Astrocyte (in vitro differentiated cells and primary cell): ENCODE measurements at regions not wholly inside any gene's neighbourhood (a gene's known extent, or its start where the extent isn't known, plus 50 kb on each side); places are given as distances from the start of the nearest gene placed in this dataset.

Experiments used
- EZH2 ChIP-seq: IDR thresholded peaks from 2 replicates; pipeline ENCODE4 v1.6.1; 2012; ENCODE audit warnings: mild to moderate bottlenecking, low read length, inconsistent platforms; ENCODE audit not compliant: insufficient read depth
- TF ChIP-seq, protein P1 (sequence below): IDR thresholded peaks from 2 replicates; pipeline ENCODE4 v1.5.1; 2011; ENCODE audit warnings: low read depth, mild to moderate bottlenecking, inconsistent platforms, low read length, moderate library complexity; ENCODE audit not compliant: insufficient read depth

DNA sequence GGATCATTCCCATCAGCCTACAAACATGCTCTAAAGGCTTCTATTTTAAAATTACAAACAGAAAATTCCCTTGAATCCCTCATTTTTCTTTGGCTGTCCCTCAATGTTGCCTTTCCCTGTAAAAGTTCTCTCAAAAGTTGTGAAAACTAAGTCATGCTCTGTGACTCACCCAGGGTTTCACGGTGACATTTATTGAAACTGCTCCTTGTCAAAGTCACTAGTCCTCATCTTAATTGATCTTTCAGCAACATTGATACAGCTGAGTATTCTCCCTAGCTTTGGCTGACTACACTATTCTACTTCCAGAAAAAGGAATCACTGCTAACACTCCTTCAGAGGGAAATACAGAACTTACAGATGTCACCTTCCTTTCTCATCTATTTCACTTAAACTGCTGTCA, 65.7 kb downstream of the ASCL4 start:
- TF ChIP-seq, protein P1, sequence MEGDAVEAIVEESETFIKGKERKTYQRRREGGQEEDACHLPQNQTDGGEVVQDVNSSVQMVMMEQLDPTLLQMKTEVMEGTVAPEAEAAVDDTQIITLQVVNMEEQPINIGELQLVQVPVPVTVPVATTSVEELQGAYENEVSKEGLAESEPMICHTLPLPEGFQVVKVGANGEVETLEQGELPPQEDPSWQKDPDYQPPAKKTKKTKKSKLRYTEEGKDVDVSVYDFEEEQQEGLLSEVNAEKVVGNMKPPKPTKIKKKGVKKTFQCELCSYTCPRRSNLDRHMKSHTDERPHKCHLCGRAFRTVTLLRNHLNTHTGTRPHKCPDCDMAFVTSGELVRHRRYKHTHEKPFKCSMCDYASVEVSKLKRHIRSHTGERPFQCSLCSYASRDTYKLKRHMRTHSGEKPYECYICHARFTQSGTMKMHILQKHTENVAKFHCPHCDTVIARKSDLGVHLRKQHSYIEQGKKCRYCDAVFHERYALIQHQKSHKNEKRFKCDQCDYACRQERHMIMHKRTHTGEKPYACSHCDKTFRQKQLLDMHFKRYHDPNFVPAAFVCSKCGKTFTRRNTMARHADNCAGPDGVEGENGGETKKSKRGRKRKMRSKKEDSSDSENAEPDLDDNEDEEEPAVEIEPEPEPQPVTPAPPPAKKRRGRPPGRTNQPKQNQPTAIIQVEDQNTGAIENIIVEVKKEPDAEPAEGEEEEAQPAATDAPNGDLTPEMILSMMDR: no peak
- TF ChIP-seq EZH2: no peak
